ENCODE measurements at regions not wholly inside any gene's neighbourhood (a gene's known extent, or its start where the extent isn't known, plus 50 kb on each side); places are given as distances from the start of the nearest gene placed in this dataset.

DNA sequence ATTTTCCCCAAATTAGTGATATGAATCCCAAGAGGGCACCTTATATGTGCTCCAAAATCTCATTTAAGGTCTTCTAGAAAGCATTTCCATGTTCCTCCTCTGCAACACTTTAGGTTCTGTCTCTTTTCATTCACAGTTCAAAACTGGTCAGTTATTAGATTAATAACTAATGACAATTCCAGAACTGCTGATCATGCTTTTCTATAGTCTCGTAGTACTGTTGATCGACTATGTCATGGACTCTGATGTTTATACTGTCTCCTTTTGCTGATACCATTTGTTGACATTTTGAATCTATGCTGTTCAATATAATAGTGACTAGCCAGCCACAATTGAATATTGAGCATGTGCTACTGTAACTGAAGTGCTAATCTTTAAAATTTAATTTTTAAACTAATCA, 728.3 kb downstream of the LRFN5 start:
- peaks cover 0 to 3% (median 0%) of the 10 kb centered on the region in 4 donors for H3K9me3 ChIP-seq
- H3K4me3 ChIP-seq, result no peak overlapping the region
- no peaks in the 10 kb centered on the region for H3K36me3 ChIP-seq
- H3K4me1 ChIP-seq, result no peaks in the 10 kb centered on the region
- TF ChIP-seq, protein P1, sequence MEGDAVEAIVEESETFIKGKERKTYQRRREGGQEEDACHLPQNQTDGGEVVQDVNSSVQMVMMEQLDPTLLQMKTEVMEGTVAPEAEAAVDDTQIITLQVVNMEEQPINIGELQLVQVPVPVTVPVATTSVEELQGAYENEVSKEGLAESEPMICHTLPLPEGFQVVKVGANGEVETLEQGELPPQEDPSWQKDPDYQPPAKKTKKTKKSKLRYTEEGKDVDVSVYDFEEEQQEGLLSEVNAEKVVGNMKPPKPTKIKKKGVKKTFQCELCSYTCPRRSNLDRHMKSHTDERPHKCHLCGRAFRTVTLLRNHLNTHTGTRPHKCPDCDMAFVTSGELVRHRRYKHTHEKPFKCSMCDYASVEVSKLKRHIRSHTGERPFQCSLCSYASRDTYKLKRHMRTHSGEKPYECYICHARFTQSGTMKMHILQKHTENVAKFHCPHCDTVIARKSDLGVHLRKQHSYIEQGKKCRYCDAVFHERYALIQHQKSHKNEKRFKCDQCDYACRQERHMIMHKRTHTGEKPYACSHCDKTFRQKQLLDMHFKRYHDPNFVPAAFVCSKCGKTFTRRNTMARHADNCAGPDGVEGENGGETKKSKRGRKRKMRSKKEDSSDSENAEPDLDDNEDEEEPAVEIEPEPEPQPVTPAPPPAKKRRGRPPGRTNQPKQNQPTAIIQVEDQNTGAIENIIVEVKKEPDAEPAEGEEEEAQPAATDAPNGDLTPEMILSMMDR (IDR thresholded peaks at IDR 0.05), result no peak
- no peak for TF ChIP-seq POLR2A (IDR thresholded peaks at IDR 0.05)
- H3K27me3 ChIP-seq, result no peaks in the 10 kb centered on the region
- no peak for DNase-seq
- no peak overlapping the region for H3K27ac ChIP-seq

DNA sequence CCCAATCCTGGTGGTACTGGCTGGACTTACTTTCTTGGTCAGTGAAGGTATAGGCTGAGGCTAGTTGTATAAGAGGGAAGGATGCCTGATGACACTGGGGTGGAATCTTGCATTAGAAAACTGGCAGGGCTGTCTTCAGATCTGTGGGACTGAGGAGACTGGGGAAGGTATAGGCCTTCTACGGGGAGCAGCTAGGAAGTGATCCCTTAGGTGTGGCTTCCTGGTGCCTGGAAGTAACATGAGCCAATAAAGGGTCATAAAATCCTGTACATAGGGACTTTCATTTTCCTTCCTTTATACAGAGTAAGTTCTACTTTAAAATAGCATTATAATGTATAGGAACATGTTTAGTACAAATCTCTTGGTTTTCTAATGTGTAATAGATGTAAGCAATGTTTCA, 716.8 kb downstream of the LRFN5 start:
- Histone ChIP-seq H3K4me3 (no peak overlapping the region), H3K4me1 (no peaks in the 10 kb centered on the region), H3K27ac (no peak overlapping the region), H3K9me3 (no peaks in the 10 kb centered on the region), H3K36me3 (no peaks in the 10 kb centered on the region), H3K27me3 (no peaks in the 10 kb centered on the region)
- TF ChIP-seq, protein P1 (IDR thresholded peaks at IDR 0.05), result no peak
- TF ChIP-seq POLR2A (IDR thresholded peaks at IDR 0.05), result no peak
- no peak for DNase-seq

DNA sequence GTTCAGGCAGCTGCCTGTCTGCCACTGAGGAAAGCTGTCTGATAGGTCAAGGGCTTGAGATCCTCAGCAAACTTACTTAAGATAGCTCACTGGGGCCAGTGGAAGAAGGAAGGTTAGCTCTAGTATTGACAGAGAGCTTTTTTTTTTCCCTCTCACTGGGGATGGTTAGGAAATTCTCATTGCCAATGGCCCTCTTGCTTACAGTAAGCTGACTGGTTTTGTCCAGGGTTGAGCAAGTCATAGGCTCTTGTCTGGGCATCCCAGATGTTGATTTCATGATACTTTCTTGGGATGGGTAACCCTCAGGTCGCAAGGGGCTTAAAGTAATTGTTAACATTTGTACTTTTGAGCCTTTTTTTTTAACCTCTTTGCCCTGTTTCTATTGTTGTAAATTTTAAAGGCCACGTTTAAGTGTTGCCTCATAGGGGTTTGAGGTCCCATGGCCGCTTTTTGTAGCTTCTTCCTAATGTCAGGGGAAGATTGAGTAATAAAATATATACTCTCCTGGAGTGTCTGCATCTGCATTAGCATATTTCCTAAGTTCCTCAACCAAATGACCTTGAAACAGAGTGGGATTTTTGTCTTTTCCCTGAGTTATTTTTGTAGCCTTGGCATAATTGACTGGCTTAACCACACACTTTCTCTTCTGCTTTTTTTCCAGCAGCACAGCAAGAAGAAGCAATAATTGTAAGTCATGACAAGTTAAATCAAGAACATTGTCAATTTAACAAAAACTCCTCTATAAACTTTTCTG, 716.0 kb downstream of the LRFN5 start:
- no peak overlapping the region for H3K4me3 ChIP-seq
- no peaks in the 10 kb centered on the region for H3K9me3 ChIP-seq
- H3K4me1 ChIP-seq, result no peaks in the 10 kb centered on the region
- TF ChIP-seq POLR2A (IDR thresholded peaks at IDR 0.05), result no peak
- TF ChIP-seq, protein P1 (IDR thresholded peaks at IDR 0.05), result no peak
- H3K27ac ChIP-seq, result no peak overlapping the region
- DNase-seq, result no peak
- H3K36me3 ChIP-seq, result no peaks in the 10 kb centered on the region
- H3K27me3 ChIP-seq, result no peaks in the 10 kb centered on the region

GRCh38 chr14:42319996-42320395, 713.3 kb downstream of the LRFN5 start:
- Histone ChIP-seq H3K27me3 (no peaks in the 10 kb centered on the region), H3K4me3 (no peak overlapping the region), H3K36me3 (no peaks in the 10 kb centered on the region), H3K4me1 (no peaks in the 10 kb centered on the region), H3K27ac (no peak overlapping the region), H3K9me3 (no peaks in the 10 kb centered on the region)
- TF ChIP-seq, protein P1 (IDR thresholded peaks at IDR 0.05), result no peak
- no peak for DNase-seq

- Histone ChIP-seq H3K36me3 (no peaks in the 10 kb centered on the region), H3K27me3 (no peaks in the 10 kb centered on the region), H3K9me3 (no peaks in the 10 kb centered on the region), H3K4me3 (no peak overlapping the region), H3K4me1 (no peaks in the 10 kb centered on the region), H3K27ac (no peak overlapping the region)
- DNase-seq, result no peak
- TF ChIP-seq, protein P1 (IDR thresholded peaks at IDR 0.05), result no peak
- no peak for TF ChIP-seq POLR2A (IDR thresholded peaks at IDR 0.05)
These were observed 710.0 kb downstream of the LRFN5 start for GRCh38 chr14:42316693-42317092.
